Renal cortical epithelial cell (primary cell): ENCODE measurements at regions not wholly inside any gene's neighbourhood (a gene's known extent, or its start where the extent isn't known, plus 50 kb on each side); places are given as distances from the start of the nearest gene placed in this dataset.

Experiments used
- DNase-seq: peaks from one replicate; pipeline ENCODE4 v3.0.0-alpha.2; 2011; ENCODE audit warnings: low read depth

DNA sequence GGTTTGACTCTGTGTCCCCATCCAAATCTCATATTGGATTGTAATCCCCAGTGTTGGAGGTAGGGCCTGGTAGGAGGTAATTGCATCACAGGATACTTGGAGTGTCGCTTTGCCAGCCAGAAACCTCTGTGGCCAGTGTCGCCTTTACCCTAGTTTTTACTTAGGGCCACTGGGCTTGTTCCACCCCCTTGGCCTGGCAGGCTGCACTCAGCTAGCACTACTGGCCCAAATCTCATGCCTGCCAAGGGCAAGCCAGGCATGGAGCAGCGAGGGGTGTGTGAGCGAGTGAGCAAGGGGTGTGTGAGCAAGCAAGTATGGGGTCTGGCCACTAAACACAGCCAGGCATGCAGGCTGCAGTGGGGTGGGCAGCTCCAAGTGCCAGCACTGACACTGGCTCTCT is 178.7 kb upstream of the MGAT5 start:
- DNase-seq = no peak

DNA sequence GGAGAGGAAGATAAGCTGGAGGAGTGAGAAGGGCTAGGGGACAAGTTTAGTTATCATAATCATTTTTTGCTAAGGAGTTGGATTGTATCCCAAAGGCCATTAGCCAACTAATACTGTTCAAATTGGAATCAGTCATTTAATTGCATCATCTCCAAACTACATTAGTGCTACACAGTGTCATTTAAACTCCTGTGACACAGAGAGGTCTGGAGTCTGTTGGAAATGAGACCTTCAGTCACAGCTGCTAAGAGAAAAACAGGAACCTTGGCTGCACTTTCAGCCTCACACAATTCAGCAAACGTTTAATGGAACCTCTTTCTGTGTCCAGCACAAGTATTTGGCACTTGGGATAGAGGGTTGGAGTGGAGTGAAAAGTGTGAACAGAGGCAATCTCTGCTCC is 175.5 kb upstream of the MGAT5 start:
- DNase-seq = no peak

DNA sequence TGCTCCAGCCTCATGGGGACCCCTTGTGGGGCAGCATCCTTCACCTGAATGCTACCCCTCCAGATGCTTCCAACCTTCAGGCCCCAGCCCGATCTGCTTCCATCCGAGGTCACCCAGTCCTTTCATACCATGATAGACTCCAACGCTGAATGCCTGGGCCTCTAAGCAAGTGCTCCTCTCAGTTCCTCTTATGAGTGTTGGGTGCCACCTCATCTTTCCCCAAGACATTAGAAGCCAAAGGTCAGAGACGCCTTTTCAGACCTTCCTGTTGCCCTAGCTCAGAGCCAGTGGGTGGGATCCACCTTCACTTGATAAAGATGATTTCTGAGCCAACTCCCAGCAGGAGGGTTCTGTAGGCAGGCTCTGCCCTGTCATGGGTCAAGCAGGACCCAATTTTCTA is 174.5 kb upstream of the MGAT5 start:
- DNase-seq = no peak

DNA sequence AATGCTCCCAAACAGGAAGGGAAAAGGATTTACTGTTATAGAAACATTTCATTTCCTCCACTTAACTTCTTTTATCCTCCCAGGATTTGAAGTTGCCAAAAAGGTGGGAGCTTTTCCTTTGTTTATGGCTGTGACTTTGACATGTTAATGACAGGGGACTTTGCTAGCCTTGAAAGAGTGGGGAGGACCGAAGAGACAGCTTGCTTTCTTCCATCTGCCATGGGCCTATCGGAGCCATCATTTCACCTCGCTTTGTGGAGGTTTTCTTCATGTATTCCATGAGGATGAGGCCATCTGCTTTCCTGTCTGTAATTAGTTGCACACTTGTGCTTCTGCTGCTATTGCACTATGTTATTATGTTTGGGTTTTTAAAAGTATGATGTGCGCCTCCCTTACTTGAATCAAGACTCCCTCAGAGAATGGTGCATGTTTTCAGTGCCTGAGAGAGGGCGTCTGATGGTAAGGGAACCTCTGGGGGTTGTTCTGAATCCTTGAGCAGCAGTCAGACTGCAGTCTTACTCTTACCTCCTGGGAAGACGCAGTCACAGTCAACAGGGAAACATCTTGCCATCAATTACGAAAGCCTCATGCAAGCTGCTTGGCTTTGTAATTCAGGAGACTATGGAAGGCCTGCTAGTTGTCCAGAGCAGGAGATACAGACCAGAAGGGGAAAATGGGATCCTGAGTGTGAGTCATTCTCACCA is 173.3 kb upstream of the MGAT5 start:
- no peak for DNase-seq

DNA sequence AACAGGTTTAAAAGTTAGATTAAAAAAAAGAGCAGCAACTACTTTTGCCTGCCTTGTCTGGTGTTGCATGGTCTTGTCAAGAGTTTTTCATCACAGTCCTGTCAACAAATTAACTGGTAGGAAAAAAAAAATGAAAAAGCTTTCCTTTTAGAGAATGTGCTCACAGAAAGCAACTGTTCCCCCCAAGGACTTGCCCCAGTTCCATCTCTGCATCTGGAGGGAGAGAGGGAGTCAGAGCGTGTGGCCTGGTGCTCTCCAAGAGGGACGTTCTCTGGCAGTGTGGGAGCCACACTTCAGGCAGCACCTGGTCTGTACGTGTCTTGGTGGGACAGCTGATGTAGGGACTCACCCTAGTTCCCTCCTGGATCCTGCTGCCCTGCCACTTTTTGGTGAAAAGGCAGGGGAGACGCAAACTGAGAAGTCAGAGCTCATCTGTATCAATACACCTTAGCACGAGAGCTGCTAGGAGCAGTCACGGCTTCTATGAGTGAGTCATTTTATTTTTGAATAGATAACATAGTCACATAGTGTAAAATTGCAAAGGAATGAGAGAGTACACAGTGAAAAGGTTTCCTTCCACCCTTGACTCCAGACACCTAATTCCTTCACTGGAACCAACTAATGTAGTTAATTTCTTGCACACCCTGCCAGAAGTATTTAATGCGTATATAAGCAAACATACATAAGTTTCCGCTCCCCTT is 172.5 kb upstream of the MGAT5 start:
- no peak for DNase-seq

DNA sequence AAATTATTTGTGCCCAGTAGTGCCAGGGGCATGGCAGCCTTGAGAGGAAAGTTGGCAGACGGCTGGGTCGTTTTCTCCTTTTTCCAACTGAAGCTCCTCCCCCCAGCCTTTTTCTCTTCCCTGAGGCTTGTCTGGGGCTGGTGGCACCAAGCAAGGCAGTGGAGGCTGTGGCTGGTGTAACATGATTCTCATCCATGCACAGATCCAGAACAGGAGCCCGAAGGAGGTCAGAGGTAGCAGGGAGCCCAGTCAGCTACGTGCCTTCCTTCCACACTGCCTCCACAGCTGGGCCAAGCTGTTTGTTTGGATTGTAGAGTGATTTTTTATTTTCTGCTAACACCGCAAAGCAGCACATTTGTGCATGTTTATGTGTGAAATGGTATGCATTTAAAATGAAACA is 170.3 kb upstream of the MGAT5 start:
- no peak for DNase-seq

DNA sequence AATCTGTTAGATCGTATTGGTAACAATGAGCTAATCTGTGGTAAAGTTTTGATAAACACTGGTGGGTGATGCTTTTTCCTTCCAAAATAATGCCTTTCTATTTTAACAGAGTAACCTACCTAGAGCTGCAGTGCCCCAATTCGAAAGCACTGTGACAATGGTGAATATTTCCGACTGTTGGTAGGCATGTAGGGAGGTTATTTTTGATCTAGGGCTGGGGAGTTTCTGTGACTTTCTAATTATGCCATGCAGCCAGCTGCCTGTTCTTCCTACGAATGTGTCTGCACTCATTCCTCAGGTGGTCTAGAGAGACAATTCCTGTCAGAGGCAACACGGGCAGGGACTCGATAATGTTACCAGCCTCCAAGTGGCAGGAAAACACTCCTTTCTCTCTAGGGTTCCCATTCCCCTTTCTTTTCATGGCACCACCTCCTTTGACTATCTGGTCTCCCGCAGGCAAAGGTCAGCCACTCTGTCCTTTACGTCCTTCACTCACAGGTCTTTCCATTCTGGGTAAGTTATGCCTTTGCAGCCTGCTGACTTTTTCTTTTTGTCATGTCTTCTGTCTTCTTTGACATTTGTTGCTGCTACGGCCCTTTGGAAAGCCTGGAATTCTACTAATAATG is 167.2 kb upstream of the MGAT5 start:
- no peak for DNase-seq

DNA sequence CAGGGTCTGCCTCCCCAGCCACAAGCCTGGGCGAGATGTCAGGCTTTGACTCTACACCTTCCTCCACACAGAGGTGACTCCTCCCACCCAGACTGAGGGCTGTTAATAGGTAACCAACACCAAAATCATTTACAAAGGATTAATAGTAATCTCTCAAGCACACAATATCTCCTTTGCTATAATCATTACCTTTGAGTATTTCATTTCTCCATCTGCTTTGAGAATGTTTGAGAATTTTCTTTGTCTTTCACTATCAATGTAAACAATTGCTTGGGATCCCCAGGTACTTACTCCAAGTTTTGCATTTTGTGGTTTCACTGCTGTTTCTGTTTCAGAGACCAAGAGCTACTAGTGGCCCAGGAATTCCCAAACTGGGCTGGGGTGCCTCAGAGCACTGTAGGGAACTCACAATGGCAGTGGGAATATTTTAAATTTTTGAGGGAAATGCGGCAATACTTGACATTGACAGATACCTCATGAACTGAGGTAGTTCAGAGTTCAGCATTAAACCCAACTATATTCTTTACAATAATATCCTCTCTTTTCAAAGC is 166.4 kb upstream of the MGAT5 start:
- peak; percentile 85 for DNase-seq

DNA sequence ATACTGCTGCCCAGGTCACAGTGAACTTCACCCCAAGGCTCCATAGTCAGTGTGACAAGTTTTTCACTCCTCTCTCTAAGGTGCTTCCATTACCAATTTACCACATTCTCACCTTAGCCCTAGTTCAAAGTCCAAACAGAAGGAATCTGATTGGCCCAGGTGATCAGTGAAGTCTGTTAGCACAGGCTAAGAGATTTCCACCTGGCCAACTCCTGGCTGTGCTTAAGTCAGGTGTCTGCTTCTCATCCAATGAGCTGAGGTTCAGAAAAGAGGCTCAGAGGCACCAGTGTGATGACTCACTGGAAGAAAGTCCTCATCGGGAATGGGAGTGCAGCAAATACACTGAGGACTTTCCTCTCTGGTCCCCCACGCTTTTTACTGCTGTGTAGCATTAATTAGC is 164.4 kb upstream of the MGAT5 start:
- peak; percentile 21 for DNase-seq

DNA sequence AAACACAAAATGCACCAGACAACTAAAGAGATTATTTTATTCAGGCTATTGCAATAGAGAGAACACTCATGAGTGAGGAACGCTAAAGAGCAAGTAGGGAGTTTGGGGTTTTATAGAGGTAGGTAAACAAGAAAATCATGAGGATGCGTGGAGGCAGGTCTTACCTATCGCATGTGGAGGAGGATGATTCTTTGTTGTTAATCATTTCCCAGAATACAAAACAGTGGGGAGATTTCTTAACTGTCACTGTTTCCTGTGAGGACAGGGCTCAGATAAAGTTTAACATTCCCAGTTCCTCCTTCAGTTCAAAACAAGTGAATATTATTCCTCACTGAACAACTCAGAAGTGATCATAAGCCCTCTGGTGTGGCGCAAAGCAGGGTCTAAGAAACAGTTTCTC is 156.1 kb upstream of the MGAT5 start:
- DNase-seq = peak; percentile 49

DNA sequence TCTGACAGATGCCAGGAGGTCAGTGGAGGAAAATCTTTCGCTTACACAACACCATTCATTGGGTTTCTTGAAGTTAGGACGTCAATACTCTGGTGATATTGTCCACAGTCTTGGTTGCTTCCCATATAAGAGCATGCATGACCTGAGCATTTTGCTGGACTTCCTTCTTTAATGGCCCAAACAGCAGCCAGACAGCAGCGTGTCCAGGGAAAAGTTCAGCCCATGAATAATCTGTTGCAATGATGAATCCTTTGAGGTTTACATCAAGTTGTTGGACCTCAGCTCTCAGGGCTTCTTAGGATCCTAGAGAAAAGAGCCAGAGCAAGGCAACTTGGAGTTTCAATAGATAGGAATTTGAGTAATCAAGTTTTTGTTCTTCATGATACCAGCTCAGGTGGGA is 155.6 kb upstream of the MGAT5 start:
- no peak for DNase-seq

DNA sequence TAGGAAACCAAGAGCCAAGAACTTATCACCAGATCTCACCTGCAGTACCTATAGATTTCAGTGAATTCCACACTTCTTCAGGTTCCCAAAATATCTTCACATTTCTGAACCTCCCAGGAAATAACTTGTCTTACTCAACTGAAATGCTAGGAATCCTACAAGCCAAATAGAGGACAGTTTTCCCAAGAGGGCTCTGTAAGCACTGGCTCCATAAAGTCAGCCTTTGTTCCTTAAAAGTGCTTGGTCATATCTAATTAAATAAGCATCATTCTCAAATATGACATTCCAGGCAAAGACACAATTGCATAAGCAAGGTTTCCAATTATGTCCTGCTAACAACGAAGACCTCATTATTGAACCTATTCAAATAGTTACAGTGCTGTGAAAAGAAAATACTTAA is 154.6 kb upstream of the MGAT5 start:
- DNase-seq = no peak

DNA sequence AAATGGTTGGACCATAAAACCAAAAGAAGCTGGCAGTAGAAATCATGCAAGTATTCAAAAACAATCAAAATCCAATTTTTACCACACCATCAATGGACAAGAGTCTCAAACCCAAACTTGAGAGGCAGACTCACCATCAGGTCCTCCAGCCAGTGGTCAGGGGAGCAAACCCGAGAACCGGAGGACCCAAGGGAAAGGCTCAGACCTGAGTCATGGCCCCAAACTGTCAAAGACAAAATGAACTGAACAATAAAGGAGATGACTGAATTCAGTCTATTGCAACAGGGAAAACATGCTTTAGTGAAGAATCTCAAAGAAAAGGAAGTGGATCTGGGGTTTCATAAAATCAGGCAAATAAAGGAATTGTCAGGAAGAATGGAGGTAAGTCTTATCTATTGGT is 150.7 kb upstream of the MGAT5 start:
- DNase-seq = no peak

DNA sequence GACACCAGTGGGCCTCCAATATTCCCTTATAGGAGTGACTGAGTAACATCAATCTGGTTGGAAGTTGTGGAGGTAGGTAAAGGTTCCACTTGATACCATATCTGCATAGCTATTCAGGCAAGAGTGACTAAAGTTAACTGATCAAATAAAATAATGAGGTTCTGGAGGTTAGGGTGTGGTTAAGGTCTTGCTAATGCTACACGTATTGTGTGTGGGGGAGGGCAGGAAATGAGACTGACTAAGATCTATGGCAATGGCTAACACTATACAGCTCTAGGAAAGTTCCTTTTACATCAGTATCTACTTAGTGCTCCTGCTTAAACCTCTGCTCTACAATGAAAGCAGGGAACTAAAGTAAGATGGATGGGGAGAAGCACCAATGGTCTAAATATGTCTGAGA is 149.1 kb upstream of the MGAT5 start:
- no peak for DNase-seq

DNA sequence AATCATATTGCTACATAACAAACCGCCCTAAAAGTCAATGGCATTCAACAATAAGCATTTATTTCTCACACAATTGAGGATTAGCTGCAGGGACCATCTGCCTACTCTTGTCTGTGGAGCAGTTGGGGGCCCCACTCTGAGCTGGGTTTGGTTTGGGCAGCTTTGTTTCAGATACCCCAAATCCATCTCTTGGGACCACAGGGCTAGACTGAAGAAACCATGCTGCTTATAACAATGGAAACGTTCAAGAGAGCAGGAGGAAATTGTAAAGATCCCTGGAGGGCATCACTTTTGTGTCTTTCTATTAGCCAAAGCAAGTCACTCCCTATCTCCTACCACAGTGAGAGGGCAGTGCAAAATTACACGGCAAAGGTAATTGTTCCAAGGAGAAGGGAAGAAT is 146.5 kb upstream of the MGAT5 start:
- DNase-seq = no peak

DNA sequence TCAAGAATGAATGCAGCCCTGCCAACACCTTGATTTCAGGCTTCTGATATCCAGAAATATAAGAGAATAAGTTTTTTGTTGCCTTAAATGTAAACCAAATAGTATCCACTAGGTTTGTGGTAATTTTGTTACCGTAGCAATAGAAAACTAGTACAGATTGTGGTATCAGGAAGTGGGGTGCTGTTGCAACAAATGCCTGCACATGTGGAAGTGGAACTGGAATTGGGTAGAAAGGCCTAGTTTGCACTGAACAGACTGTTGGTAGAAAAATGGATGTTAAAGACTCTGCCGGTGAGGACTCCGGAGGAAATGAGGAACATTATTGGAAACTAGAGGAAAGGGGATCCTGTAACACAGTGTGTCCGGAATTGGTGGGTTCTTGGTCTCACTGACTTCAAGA is 145.8 kb upstream of the MGAT5 start:
- DNase-seq = no peak

DNA sequence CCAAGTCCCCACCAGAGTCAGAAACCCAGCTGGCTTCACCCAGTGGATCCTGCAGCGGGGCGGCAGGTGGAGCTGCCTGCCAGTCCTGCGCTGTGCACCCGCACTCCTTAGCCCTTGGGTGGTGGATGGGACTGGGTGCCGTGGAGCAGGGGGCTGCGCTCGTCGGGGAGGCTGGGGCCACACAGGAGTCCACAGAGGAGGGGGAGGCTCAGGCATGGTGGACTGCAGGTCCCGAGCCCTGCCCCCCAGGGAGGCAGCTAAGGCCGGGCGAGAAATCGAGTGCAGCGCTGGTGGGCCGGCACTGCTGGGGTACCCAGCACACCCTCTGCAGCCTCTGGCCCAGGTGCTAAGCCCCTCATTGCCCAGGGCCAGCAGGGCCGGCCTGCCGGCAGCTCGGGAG is 144.6 kb upstream of the MGAT5 start:
- no peak for DNase-seq

DNA sequence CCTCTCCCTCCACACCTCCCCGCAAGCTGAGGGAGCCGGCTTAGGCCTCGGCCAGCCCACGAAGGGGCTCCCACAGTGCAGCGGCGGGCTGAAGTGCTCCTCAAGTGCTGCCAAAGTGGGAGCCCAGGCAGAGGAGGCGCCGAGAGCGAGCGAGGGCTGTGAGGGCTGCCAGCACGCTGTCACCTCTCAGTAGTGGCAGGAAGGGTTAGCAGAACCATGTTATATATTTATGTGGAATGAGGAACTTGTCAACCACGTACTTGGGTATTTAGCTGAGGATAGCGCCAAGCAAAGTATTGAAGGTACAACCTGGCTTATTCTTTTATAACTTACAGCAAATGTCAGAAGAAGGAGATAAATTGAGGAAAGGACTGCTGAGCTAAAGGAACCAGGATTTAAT is 144.1 kb upstream of the MGAT5 start:
- DNase-seq = no peak

DNA sequence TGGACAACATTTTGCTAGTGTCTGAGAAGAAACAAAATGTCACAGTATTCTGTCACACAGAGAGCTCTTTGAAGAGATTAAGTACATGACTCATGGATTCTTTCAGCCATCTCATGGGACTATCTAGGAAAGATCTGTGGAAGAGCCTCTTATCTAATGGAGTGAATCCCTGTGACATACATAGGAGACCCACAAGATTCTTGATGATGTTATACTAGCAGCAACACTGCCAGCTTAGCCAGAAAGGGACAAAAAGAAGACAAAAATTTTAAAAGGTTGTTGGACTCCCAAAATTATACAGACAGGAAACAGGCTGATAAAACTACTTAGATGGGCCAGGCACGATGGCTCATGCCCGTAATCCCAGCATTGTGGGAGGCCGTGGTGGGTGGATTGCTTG is 143.3 kb upstream of the MGAT5 start:
- no peak for DNase-seq

DNA sequence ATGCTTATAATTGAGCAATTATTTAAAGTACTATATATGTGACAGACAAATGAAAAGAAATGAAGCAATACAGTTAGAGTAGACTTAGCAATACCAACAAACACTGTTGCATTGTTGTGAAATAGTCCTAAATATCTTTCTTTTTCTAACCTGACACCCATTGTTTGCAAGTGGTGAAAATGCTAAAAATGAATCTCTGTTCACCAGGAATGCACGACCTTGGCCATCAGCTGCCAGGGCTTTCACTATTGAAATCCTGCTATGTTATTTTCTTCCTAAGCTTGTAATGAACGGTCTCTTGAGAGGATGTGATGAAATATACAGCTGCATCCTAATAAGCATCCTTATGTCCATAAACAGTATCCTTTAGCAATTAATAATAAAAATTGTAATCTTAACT is 136.2 kb upstream of the MGAT5 start:
- DNase-seq = no peak

DNA sequence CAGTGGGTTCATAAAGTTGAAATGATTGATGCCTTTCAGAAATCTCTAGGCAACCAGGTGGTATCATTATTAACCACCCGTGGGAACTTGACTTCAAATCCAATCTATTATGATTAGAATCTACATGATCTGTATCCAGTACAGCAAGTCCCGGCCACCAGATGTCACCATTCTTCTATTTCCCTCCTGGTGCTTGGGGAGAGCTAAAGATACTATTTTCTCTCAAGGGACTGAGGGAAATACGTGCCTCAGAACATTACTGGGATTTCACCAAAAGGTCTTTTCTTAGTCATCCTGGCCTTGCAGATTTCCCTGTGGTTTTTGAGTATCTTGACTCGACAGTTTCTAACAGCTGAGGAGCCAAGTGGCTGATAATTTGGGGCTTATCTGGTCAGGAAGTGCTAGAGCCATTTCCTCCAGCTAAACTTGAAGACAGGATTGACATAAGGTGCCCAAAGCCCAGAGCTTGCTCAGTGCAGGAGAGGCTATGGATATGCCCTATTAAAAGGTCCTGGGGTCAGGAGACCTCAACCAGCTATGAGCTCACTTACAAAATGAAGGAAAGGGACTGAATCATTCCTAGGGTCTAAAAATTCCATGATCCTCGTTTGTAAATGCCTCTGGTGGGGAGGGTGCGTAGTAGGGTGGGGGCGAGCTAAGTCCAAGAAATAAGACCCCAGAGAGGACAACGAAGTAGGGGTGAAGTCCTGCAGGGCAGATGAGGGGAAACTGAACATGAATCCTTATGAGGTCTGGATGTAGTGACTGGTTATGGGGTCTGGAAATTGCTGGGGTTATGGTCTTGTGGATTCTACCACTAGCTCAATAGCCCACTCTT is 135.4 kb upstream of the MGAT5 start:
- DNase-seq = peak; percentile 94

DNA sequence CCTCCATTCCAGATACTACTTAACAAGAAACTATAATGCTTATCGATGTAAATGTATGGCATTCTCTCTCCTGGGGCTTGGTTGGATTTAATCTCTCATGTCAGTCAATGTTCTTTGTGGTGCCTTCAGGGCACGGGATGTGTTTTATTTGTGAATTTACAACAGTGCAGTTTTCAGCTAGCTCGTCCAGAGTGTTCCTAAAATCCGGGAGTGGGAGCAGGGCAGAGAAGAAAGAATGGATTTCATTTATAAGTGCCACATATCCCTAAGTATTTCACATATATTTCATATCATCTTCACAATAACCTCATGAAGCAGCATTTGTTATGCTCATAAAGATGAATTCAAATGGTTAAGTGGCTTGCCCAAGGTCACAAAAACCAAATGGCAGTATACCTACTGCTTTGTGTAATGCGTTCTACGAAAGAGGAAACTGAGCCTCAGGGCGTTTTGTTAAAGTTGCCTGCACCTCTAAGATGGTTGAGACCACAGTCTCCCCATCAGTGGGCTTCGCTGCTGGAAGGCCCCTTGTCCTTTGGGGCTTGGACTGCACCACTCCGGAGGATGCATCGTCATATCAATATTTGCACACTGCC is 134.7 kb upstream of the MGAT5 start:
- DNase-seq = no peak
